AG09309 (cell line): ENCODE measurements at regions not wholly inside any gene's neighbourhood (a gene's known extent, or its start where the extent isn't known, plus 50 kb on each side); places are given as distances from the start of the nearest gene placed in this dataset.
A peak's percentile ranks its signal among the peaks of the same experiment; 100 is the strongest.

ENCODE experiments used
- DNase-seq: peaks from one replicate; pipeline ENCODE4 v3.0.0-alpha.2; 2010; ENCODE audit warnings: low read depth
- H3K4me3 ChIP-seq: 2 replicates; pipeline ENCODE4 v1.5.1; 2011; ENCODE audit warnings: mild to moderate bottlenecking, low read depth, low read length, moderate library complexity; ENCODE audit not compliant: control insufficient read depth
- TF ChIP-seq, protein P1 (sequence below): IDR thresholded peaks from 2 replicates; pipeline ENCODE4 v1.5.1; 2011; ENCODE audit warnings: mild to moderate bottlenecking, low read depth, low read length, inconsistent platforms; ENCODE audit not compliant: insufficient read depth, control insufficient read depth; ENCODE audit errors: missing control alignments

DNA sequence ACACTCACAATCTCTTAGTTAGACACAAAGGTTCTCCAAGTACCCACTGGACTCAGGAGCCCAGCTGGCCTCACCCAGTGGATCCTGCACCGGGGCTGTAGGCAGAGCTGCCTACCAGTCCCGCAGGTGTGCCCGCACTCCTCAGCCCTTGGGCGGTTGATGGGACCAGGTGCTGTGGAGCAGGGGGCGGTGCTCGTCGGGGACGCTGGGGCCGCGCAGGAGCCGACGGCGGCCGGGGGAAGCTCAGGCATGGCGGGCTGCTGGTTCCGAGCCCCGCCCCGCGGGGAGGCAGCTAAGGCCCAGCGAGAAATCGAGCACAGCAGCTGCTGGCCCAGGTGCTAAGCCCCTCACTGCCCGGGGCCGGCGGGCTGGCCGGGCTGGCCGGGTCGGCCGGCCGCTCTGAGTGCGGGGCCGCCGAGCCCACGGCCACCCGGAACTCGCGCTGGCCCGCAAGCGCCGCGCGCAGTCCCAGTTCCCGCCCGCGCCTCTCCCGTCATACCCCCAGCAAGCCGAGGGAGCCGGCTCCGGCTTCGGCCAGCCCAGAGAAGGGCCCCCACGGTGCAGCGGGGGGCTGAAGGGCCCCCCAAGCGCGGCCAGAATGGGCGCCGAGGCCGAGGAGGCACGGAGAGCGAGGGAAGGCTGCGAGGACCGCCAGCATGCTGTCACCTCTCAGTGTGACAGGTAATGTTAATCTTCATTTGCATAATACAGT is 506.8 kb downstream of the LRFN5 start:
- H3K4me3 ChIP-seq: no peak overlapping the region
- DNase-seq: no peak
- TF ChIP-seq, protein P1, sequence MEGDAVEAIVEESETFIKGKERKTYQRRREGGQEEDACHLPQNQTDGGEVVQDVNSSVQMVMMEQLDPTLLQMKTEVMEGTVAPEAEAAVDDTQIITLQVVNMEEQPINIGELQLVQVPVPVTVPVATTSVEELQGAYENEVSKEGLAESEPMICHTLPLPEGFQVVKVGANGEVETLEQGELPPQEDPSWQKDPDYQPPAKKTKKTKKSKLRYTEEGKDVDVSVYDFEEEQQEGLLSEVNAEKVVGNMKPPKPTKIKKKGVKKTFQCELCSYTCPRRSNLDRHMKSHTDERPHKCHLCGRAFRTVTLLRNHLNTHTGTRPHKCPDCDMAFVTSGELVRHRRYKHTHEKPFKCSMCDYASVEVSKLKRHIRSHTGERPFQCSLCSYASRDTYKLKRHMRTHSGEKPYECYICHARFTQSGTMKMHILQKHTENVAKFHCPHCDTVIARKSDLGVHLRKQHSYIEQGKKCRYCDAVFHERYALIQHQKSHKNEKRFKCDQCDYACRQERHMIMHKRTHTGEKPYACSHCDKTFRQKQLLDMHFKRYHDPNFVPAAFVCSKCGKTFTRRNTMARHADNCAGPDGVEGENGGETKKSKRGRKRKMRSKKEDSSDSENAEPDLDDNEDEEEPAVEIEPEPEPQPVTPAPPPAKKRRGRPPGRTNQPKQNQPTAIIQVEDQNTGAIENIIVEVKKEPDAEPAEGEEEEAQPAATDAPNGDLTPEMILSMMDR: no peak

DNA sequence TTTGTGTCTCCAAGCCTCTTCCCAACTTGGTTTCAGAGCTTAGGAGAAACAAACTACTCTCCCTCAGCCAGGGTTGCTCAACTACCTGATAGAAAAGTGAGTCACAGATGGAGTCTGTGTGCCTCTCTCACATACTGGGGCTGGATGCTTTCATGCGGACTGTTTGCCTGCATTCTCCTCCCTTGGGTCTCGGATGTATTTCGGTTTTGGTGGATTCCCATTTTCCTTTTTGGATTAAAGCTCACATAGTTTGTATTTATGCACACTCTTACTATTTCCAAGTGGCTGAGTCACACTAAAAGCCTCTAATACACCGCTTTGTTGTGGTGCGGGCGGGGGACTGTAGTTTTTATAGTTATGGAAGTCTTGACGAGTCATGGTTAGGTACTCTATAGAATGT is 505.4 kb downstream of the LRFN5 start:
- DNase-seq: peak; percentile 18
- TF ChIP-seq, protein P1: no peak
- no peak overlapping the region for H3K4me3 ChIP-seq

DNA sequence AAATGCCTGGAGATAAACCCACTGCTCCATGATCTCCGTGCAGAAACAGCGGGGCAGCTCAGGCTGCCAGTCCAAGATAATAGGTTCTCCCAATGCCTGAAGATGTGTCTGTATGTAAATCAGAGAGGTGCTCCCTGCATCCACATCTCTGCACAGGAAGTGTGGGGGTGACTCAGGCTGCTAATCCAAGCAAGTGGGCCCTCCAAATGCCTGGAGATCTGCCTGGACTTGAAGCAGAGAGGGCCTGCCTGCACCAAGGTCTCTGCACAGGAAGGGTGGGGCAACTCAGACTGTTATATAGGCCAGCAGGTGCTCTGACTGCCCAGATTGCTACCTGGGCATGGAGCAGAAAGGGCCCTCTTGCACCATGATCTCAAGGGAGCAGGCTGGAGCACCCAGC is 504.7 kb downstream of the LRFN5 start:
- DNase-seq: no peak
- TF ChIP-seq, protein P1: no peak

DNA sequence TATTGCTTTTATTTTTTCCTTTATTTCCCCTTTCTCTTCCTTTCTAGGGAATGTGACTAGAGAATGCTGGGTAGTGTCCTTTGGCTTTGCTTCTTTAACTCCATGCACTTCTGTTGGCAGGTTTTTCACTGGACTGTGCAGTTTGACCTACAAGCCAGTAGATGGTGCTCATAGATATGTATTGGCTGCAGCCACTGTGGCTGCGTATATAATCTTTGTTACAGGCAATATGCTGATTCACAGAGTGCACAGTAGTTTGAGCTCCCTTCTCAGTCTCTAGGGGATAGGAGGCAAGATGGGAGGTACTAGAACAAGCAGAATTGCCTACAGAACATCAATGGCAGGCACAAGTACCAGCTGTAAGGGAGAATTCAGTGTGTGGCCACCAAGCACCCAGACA is 503.5 kb downstream of the LRFN5 start:
- peak; percentile 32 for DNase-seq
- TF ChIP-seq, protein P1: peak; percentile 85
- no peak overlapping the region for H3K4me3 ChIP-seq

More for the DNA sequence above, 504.7 kb downstream of the LRFN5 start:
- H3K4me3 ChIP-seq: no peak overlapping the region

DNA sequence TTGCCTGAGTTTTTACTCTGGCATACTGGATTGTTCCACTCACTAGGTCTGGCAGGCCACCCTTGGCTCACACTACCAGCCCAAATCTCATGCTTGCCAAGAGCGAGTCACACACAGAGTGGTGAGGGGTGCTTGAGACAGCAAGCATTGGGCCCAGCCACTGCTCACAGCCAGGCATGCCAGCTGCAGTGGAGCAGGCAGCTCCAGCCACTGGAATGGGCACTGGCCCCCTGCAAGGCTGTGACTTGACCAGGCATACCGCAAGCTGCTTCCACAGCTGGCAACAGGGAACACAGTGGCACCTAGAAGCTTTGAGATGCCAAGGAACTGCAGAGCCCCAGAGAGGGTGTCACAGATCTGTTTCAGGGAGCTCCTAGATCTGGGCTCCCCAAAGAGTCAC is 488.5 kb downstream of the LRFN5 start:
- no peak overlapping the region for H3K4me3 ChIP-seq
- TF ChIP-seq, protein P1: no peak
- DNase-seq: no peak

DNA sequence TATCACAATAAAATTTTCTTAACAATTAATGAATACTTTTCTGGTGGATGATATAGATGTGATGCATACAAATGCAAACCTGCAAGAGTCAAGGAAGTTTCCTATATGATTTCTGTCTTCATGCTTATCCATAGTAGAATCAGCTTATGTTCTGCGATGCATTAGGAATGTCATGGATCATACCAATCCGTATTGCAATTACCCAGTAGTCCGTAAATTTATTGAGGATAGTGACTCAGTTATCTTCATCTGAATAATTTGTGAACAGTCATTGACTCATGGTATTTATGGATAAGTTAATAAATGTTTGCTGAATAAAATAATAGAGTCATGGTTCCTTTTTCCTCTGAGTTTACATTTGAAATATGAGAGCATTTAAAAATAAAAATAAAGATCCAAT is 483.4 kb downstream of the LRFN5 start:
- TF ChIP-seq, protein P1: no peak
- H3K4me3 ChIP-seq: no peak overlapping the region
- no peak for DNase-seq
